Activated T-cell treated with anti-CD3 and anti-CD28 coated beads, Interleukin-2, amount 50 U/mL, for 24 hours (primary cell): ENCODE measurements at regions not wholly inside any gene's neighbourhood (a gene's known extent, or its start where the extent isn't known, plus 50 kb on each side); places are given as distances from the start of the nearest gene placed in this dataset.

ENCODE experiments used
- DNase-seq: peaks from one replicate; pipeline ENCODE4 v3.0.0-alpha.2; 2020
- H3K27ac Mint-ChIP-seq: 2 replicates; pipeline ENCODE4 v1.8.0; 2020; ENCODE audit warnings: mild to moderate bottlenecking, mixed read lengths
- H3K27me3 Mint-ChIP-seq: 2 replicates; pipeline ENCODE4 v1.8.0; 2020; ENCODE audit warnings: mixed read lengths
- H3K36me3 Mint-ChIP-seq: 2 replicates; pipeline ENCODE4 v1.8.0; 2020; ENCODE audit warnings: low read depth, mixed read lengths
- H3K4me1 Mint-ChIP-seq: 2 replicates; pipeline ENCODE4 v1.8.0; 2020; ENCODE audit warnings: low read depth, mixed read lengths
- H3K4me3 Mint-ChIP-seq: 2 replicates; pipeline ENCODE4 v1.8.0; 2020; ENCODE audit warnings: mild to moderate bottlenecking, moderate library complexity, mixed read lengths
- H3K9me3 Mint-ChIP-seq: 2 replicates; pipeline ENCODE4 v1.8.0; 2020; ENCODE audit warnings: mixed read lengths

DNA sequence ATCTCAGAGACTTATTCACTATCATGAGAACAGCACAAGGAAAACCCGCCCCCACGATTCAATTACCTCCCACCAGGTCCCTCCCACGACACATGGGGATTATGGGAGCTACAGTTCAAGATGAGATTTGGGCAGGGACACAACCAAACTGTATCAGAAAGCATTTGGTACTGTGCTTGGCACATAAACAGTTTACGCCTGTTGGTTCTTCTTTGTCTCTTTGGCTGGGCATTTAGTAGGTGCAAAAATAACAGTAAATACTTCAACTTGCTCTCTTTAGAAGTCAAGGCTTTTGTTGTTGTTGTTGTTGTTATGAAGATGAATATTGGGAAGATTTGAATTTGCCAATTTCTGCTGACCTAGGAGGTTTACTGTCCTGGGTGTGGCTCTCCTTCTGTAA lies 175.4 kb upstream of the IGSF21 start:
- no peak for DNase-seq
- H3K27ac Mint-ChIP-seq: no peak overlapping the region
- H3K27me3 Mint-ChIP-seq: peaks cover 15% of the 10 kb centered on the region
- H3K4me3 Mint-ChIP-seq: no peak overlapping the region
- no peaks in the 10 kb centered on the region for H3K36me3 Mint-ChIP-seq
- peaks cover 2% of the 10 kb centered on the region for H3K9me3 Mint-ChIP-seq
- no peaks in the 10 kb centered on the region for H3K4me1 Mint-ChIP-seq

- Mint-ChIP-seq H3K9me3 (peaks cover 2% of the 10 kb centered on the region), H3K27ac (no peak overlapping the region), H3K4me1 (no peaks in the 10 kb centered on the region), H3K27me3 (peaks cover 14% of the 10 kb centered on the region), H3K36me3 (no peaks in the 10 kb centered on the region), H3K4me3 (no peak overlapping the region)
- DNase-seq: no peak
These were observed 174.1 kb upstream of the IGSF21 start for GRCh38 chr1:17933501-17933900.

DNA sequence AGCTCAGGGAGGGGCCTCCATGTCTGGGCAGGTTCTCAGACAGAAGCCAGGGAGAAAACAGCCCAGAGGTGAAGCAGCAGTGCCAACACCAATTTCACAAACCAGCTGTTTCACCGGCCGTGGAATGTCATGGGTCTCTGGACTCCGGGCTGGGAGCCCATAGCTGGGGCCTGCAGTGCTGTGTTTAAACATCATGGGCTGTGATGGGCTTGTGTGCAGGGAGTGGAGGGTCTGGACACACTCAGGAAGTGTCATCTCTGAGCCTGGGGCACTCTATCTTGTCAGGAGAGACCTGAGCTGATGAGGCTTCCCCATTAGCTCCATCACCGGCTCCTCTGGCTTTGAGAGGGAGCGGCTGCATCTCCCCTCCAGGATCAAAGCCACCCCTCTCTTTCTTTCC lies 173.6 kb upstream of the IGSF21 start:
- Mint-ChIP-seq H3K27ac (no peak overlapping the region), H3K4me3 (no peak overlapping the region), H3K27me3 (peaks cover 17% of the 10 kb centered on the region), H3K4me1 (no peaks in the 10 kb centered on the region), H3K36me3 (no peaks in the 10 kb centered on the region), H3K9me3 (peaks cover 2% of the 10 kb centered on the region)
- no peak for DNase-seq

- Mint-ChIP-seq H3K4me1 (no peaks in the 10 kb centered on the region), H3K27me3 (peaks cover 13% of the 10 kb centered on the region)
These were observed 172.4 kb upstream of the IGSF21 start for GRCh38 chr1:17935230-17935629.

GRCh38 chr1:17941431-17942189 lies 166.0 kb upstream of the IGSF21 start:
- no peaks in the 10 kb centered on the region for H3K4me1 Mint-ChIP-seq
- no peak for DNase-seq
- no peak overlapping the region for H3K4me3 Mint-ChIP-seq

More at GRCh38 chr1:17935230-17935629, 172.4 kb upstream of the IGSF21 start:
- Mint-ChIP-seq H3K36me3 (no peaks in the 10 kb centered on the region), H3K27ac (no peak overlapping the region), H3K4me3 (no peak overlapping the region), H3K9me3 (peaks cover 2% of the 10 kb centered on the region)
- DNase-seq: no peak

DNA sequence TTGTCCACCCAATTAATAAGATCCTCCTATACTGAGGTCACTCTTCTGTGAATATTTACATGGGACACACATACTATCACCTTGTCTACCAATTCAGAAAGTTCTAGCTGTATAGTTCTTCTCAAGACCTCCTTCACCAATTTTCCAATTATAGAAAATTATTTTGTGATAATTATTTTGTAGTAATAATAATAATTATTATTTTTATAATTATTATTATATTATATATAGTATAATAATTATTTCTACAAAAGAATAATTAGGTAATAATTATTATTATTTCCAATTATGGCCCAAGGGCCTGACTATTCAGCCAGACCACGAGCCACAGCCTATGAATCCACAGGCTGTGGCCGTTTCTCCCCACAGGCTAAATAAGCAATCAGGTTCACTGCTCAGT lies 164.1 kb upstream of the IGSF21 start:
- H3K27ac Mint-ChIP-seq: no peak overlapping the region
- H3K4me3 Mint-ChIP-seq: no peak overlapping the region
- no peaks in the 10 kb centered on the region for H3K36me3 Mint-ChIP-seq
- peaks cover 32% of the 10 kb centered on the region for H3K27me3 Mint-ChIP-seq
- H3K9me3 Mint-ChIP-seq: no peaks in the 10 kb centered on the region
- no peaks in the 10 kb centered on the region for H3K4me1 Mint-ChIP-seq
- no peak for DNase-seq

More at GRCh38 chr1:17941431-17942189, 166.0 kb upstream of the IGSF21 start:
- Mint-ChIP-seq H3K9me3 (no peaks in the 10 kb centered on the region), H3K27me3 (peaks cover 31% of the 10 kb centered on the region), H3K27ac (no peak overlapping the region), H3K36me3 (no peaks in the 10 kb centered on the region)

DNA sequence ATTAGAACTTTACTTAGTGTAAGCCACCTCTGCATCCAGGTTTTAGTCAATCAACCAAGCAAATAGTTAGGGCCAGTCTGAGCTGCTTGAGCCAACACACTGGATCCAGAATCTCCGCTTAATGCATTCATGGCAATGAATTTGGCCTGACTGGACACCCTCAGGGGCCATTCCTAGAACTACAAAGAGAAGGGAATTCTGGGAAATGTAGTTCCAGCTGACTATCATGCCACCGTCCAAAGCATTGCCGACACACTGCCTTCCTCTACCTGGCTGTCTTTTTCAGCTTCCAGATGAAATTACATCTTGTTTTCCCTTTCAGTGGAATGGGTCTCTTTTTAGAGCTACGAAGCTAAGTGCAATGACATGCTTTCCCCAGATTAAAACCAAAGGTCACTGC lies 163.0 kb upstream of the IGSF21 start:
- DNase-seq: no peak

DNA sequence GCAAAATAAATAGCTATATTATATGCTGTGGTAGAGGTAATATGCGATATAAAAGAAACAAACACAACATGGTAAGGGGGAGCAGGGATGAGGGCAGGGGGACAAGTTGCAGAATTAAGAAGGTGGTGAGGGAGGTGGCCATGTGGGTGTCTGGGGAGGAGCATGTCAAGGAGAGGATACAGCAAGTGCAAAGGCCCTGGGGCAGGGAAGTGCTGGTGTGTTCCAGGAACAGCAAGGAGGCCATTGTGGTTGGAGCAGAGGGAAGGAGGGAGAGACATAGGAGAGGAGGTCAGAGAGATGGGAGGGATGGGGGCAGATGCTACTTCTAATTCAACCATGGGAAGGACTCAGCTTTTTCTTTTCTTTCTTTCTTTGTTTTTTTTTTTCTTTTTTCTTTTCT lies 161.2 kb upstream of the IGSF21 start:
- H3K4me3 Mint-ChIP-seq: no peak overlapping the region
- no peak for DNase-seq
- H3K36me3 Mint-ChIP-seq: no peaks in the 10 kb centered on the region
- H3K27ac Mint-ChIP-seq: no peak overlapping the region
- H3K27me3 Mint-ChIP-seq: peaks cover 36% of the 10 kb centered on the region
- no peaks in the 10 kb centered on the region for H3K4me1 Mint-ChIP-seq
- no peaks in the 10 kb centered on the region for H3K9me3 Mint-ChIP-seq

More for the DNA sequence above, 163.0 kb upstream of the IGSF21 start:
- no peaks in the 10 kb centered on the region for H3K9me3 Mint-ChIP-seq
- no peaks in the 10 kb centered on the region for H3K4me1 Mint-ChIP-seq
- H3K4me3 Mint-ChIP-seq: no peak overlapping the region
- H3K27ac Mint-ChIP-seq: no peak overlapping the region
- no peaks in the 10 kb centered on the region for H3K36me3 Mint-ChIP-seq
- H3K27me3 Mint-ChIP-seq: peaks cover 35% of the 10 kb centered on the region

DNA sequence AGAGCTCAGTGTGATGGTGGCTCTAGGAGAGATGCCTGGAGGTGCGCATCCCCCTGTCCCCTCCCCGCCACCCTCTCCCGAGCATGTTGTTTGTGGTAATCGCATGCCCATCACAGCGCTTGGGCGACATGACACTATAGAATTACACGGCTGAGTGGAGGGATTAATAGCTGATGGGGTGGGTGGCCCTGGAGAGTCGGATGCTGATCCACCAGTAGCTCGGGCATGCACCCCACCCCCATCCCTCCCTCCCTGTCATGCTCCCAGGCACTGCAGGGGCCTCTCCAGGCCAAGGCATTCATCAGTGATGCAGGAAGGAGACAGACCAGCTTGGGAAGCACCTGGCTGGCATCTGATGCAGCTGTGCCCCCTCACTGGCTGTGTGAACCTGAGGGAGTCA lies 159.0 kb upstream of the IGSF21 start:
- no peaks in the 10 kb centered on the region for H3K9me3 Mint-ChIP-seq
- H3K4me1 Mint-ChIP-seq: no peaks in the 10 kb centered on the region
- H3K27me3 Mint-ChIP-seq: peaks cover 43% of the 10 kb centered on the region
- no peaks in the 10 kb centered on the region for H3K36me3 Mint-ChIP-seq
- no peak overlapping the region for H3K4me3 Mint-ChIP-seq
- no peak overlapping the region for H3K27ac Mint-ChIP-seq
- no peak for DNase-seq

GRCh38 chr1:17949511-17949910 lies 158.1 kb upstream of the IGSF21 start:
- Mint-ChIP-seq H3K9me3 (no peaks in the 10 kb centered on the region), H3K27ac (no peak overlapping the region), H3K36me3 (no peaks in the 10 kb centered on the region), H3K4me3 (no peak overlapping the region), H3K27me3 (peaks cover 38% of the 10 kb centered on the region), H3K4me1 (no peaks in the 10 kb centered on the region)
- DNase-seq: no peak

GRCh38 chr1:17950728-17951127 lies 156.9 kb upstream of the IGSF21 start:
- DNase-seq: no peak
- Mint-ChIP-seq H3K4me3 (no peak overlapping the region), H3K27me3 (peaks cover 40% of the 10 kb centered on the region), H3K27ac (no peak overlapping the region), H3K9me3 (no peaks in the 10 kb centered on the region), H3K36me3 (no peaks in the 10 kb centered on the region), H3K4me1 (no peaks in the 10 kb centered on the region)

DNA sequence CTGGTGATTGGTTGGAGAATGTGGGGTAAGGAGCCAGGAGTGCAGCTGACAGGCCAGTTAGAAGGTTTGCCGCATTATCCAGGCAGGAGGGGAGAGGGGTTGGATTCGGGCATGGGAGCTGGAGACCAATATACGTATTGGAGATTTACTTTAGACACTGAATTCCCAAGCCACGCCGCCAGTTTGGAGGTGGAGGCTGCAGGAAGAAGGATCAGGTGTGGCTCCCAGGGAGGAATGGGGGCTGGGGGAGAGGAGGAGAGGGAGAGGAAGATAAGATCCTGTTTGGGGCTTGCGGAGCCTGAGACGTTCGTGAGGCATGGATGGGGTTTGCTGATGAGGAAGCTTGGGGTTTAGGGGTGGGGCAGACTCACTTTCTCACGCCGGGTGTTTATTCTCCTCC lies 155.1 kb upstream of the IGSF21 start:
- Mint-ChIP-seq H3K27me3 (peaks cover 31% of the 10 kb centered on the region), H3K36me3 (no peaks in the 10 kb centered on the region), H3K27ac (no peak overlapping the region), H3K4me1 (no peaks in the 10 kb centered on the region), H3K4me3 (no peak overlapping the region), H3K9me3 (no peaks in the 10 kb centered on the region)
- DNase-seq: no peak

DNA sequence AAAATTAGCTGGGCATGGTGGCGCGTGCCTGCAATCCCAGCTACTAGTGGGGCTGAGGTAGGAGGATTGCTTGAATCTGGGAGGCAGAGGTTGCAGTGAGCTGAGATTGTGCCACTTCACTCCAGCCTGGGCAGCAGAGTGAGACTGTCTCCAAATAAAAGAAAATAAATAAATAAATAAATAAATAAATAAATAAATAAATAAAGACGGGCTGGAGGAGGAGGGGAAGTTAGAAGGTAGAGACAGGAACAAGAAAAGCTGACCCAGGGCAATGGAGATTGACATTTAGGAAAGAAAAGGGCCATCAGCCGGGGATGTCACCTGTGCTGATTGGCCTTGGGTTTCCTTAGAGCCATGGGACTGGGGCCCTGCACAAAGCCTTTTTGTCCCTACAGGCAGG lies 153.7 kb upstream of the IGSF21 start:
- Mint-ChIP-seq H3K4me1 (peaks cover 10% of the 10 kb centered on the region), H3K4me3 (no peak overlapping the region), H3K27ac (no peak overlapping the region), H3K36me3 (no peaks in the 10 kb centered on the region), H3K27me3 (peaks cover 30% of the 10 kb centered on the region), H3K9me3 (no peaks in the 10 kb centered on the region)
- DNase-seq: no peak

DNA sequence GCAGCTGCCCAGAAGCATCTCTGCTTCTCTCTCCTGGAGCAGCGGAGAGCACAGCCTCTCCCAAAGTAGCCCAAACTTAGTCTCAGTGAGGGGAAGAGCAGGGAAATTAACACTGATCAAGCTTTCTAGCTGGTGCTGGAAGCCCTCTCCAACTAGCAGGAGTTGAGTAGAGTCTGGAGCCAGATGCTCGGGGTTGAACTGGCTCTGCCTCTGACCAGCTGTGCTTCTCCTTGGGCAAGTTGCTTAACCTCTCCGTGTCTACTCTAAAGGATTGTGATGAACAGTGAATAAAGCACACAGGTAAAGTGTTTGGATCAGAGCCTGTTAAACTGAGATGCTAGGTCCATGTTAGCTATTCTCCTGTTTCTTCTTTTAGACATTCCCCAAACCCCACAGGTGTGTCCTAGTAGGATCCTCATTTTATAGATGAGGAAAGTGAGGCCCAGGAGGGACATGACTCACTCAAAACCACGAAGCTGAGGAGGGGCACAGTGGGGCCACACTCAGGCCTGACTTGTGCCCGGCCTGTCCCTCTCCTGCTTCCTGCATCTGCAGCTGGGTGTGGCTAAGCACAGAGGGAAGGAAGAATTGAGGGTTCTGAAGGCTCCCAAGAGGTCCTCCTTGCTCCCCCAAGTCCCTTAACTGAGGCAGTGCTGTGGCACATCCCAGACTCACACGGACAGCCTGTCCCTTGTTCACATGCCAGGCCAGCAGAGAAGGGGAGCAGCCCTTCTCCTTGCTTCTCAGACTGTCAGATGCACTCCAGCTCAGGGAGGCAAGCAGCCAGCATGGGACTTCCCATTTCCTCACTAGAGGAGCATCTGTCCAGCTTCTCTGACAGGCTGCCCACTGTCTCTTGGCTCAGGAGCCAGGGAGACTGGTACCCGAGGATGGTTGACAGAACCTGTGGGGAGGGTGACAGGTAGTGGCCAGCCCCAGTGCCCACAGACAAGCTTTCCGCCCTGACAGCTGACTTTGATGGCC lies 152.0 kb upstream of the IGSF21 start:
- no peak overlapping the region for H3K27ac Mint-ChIP-seq
- no peak for DNase-seq
- no peak overlapping the region for H3K4me3 Mint-ChIP-seq
- no peaks in the 10 kb centered on the region for H3K9me3 Mint-ChIP-seq
- peaks cover 27% of the 10 kb centered on the region for H3K27me3 Mint-ChIP-seq
- H3K36me3 Mint-ChIP-seq: no peaks in the 10 kb centered on the region
- peaks cover 12% of the 10 kb centered on the region for H3K4me1 Mint-ChIP-seq
